Stimulated activated naive CD8-positive, alpha-beta T cell treated with anti-CD3 and anti-CD28 coated beads, Interleukin-15, amount 100 ng/mL, for 72 hours (primary cell): ENCODE measurements at regions not wholly inside any gene's neighbourhood (a gene's known extent, or its start where the extent isn't known, plus 50 kb on each side); places are given as distances from the start of the nearest gene placed in this dataset.

Experiments
- ATAC-seq: fragments of 150-1000 bp; cut with Tn5 transposase; 2 replicates; pipeline ENCODE4 v1.10.0; 2021; ENCODE audit warnings: mild to moderate bottlenecking, moderate library complexity
- DNase-seq, 2 donors: peaks; one replicate each; pipeline ENCODE4 v3.0.0; 2021 to 2022
- H3K27ac Mint-ChIP-seq, 2 donors: one replicate each; pipeline ENCODE4 v1.8.0; 2022; ENCODE audit warnings: mild to moderate bottlenecking in 2 of 2, mixed read lengths in 2 of 2, moderate library complexity in 2 of 2
- H3K27me3 Mint-ChIP-seq: one replicate; pipeline ENCODE4 v1.8.0; 2022; ENCODE audit warnings: mixed read lengths
- H3K4me1 Mint-ChIP-seq: one replicate; pipeline ENCODE4 v1.8.0; 2022; ENCODE audit warnings: mild to moderate bottlenecking, mixed read lengths
- H3K4me3 Mint-ChIP-seq, 2 donors: one replicate each; pipeline ENCODE4 v1.8.0; 2022; ENCODE audit warnings: mild to moderate bottlenecking in 2 of 2, mixed read lengths in 2 of 2, moderate library complexity in 1 of 2
- H3K9me3 Mint-ChIP-seq, 2 donors: one replicate each; pipeline ENCODE4 v1.8.0; 2022; ENCODE audit warnings: mixed read lengths in 2 of 2

DNA sequence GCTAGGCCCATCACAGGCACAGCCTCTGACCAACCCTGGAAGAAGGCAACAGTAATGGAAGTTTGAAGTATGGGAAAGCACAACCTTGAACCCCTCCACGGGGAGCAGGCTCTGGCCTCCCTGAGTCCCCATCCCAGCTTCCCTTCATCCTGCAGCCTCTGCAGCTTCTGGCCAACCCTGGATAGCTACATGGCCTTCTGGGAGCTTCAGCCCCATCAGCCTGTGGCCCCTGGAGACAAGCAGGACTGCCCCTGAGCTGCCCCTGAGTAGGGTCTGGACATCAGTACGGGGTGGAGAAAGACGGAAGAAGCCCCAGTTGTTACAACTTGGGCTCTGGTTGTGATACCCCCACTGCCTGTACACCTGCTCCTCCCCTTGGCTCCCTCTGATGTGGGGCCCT, 113.8 kb upstream of the CD82 start:
- ATAC-seq (no peak), DNase-seq (no peak)
- H3K9me3 Mint-ChIP-seq: no peaks in the 10 kb centered on the region
- no peaks in the 10 kb centered on the region for H3K27me3 Mint-ChIP-seq
- H3K27ac Mint-ChIP-seq: no peak overlapping the region
- H3K4me1 Mint-ChIP-seq: no peaks in the 10 kb centered on the region
- H3K4me3 Mint-ChIP-seq: no peak overlapping the region

- H3K4me1 Mint-ChIP-seq: no peaks in the 10 kb centered on the region
- H3K27ac Mint-ChIP-seq: no peak overlapping the region
- no peaks in the 10 kb centered on the region for H3K9me3 Mint-ChIP-seq
- peaks cover 4% of the 10 kb centered on the region for H3K27me3 Mint-ChIP-seq
- ATAC-seq (no peak), DNase-seq (no peak)
- H3K4me3 Mint-ChIP-seq: no peak overlapping the region
Observed at GRCh38 chr11:44452827-44453572, 112.5 kb upstream of the CD82 start.

DNA sequence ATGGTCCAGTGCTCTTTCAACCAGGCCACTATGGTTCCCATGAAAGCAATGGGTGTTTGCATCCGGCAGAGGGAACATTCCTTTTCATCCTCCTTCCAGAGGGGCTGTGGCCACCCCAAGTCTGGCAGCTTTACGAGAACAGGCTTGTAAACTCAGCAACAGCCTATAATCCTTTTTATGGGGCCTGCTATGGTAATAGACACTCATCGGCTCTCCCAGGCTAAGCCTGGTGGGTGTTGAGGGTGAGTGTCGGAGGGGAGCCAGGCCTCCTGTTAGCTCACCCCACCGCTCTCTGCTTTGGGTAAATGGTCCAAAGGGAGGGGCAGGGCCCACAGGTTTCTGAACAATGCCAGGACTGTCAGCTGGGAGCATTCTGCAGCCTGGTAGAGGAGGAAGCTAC, 111.6 kb upstream of the CD82 start:
- H3K9me3 Mint-ChIP-seq: no peaks in the 10 kb centered on the region
- ATAC-seq: no peak

GRCh38 chr11:44454666-44455065, 110.8 kb upstream of the CD82 start:
- peaks cover 15% of the 10 kb centered on the region for H3K27me3 Mint-ChIP-seq
- DNase-seq: no peak
- H3K4me1 Mint-ChIP-seq: no peaks in the 10 kb centered on the region
- H3K27ac Mint-ChIP-seq: no peak overlapping the region
- H3K9me3 Mint-ChIP-seq: no peaks in the 10 kb centered on the region
- ATAC-seq: peak; percentile 9
- no peak overlapping the region for H3K4me3 Mint-ChIP-seq

More for the DNA sequence above, 111.6 kb upstream of the CD82 start:
- no peak overlapping the region for H3K4me3 Mint-ChIP-seq
- H3K4me1 Mint-ChIP-seq: no peaks in the 10 kb centered on the region
- H3K27ac Mint-ChIP-seq: no peak overlapping the region
- no peak for DNase-seq
- peaks cover 12% of the 10 kb centered on the region for H3K27me3 Mint-ChIP-seq

DNA sequence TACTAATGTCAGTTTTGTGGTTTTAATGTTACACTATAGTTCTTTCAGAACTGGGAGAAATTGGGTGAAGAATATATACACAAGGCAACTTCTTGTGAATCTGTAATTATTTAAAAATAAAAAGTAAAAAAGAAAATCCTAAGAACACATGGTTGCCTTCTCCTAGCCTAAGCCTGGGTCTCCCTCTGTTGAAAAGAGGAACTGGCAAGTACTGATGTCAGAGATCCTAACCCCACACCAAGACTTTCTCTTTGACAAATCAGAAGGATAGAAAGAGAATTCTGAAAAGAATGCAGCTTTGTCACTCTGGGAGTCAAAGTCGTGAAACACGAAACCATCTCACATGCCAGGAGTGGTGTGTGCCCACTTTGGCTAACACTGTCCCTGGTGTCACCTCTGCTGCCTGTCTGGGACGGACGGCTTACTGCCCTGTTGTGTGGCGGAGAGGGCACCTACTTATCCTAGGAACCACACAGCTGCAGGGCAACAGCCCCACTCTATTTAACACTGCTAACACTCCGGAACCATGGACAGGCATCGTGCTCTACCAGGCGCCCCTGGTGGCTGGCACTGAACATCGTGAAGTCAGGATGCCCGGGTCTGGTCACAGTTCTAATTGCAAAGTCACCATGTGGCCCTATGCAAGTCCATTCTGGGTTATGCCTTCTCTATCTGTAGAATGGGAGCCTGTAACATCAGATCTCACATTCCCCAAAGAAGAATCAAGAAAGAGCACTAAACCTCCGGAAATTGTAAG, 108.7 kb upstream of the CD82 start:
- no peak for ATAC-seq
- Mint-ChIP-seq H3K27me3 (peaks cover 22% of the 10 kb centered on the region), H3K4me1 (no peaks in the 10 kb centered on the region), H3K27ac (no peak overlapping the region), H3K4me3 (no peak overlapping the region), H3K9me3 (peaks cover 0 to 12% of the 10 kb centered on the region in 2 donors)
- DNase-seq: no peak

DNA sequence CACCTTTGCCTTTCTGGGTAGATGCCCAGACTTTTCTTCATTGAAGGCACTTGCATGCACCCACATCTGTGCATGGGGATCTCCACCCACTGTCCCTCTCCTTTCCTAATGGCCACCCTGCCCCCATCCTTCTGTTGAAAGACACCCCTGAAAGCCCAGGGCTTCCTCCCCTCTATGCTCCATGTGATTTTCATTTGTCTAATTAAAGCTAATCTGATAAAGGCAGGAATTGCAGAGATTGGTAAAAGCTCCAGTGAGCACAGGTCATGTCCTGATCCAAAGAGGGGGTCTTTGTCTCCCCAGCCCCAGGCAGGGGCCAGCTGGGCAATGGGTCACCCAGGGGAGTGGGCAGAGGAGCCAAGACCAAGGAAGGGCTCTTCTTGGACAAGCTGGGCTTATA, 107.6 kb upstream of the CD82 start:
- Mint-ChIP-seq H3K9me3 (peaks cover 0 to 12% of the 10 kb centered on the region in 2 donors), H3K27me3 (peaks cover 22% of the 10 kb centered on the region), H3K27ac (peak overlapping the region in 1 of 2 donors; percentile 52), H3K4me3 (no peak overlapping the region), H3K4me1 (no peaks in the 10 kb centered on the region)
- no peak for ATAC-seq
- no peak for DNase-seq

- H3K27me3 Mint-ChIP-seq: peaks cover 36% of the 10 kb centered on the region
- DNase-seq: no peak
- H3K4me1 Mint-ChIP-seq: no peaks in the 10 kb centered on the region
- no peak overlapping the region for H3K27ac Mint-ChIP-seq
- peaks cover 8 to 38% of the 10 kb centered on the region in 2 donors for H3K9me3 Mint-ChIP-seq
- H3K4me3 Mint-ChIP-seq: no peak overlapping the region
- no peak for ATAC-seq
Observed at GRCh38 chr11:44463751-44464150, 101.7 kb upstream of the CD82 start.

- Mint-ChIP-seq H3K27ac (no peak overlapping the region), H3K4me1 (no peaks in the 10 kb centered on the region), H3K9me3 (peaks cover 8 to 38% of the 10 kb centered on the region in 2 donors), H3K27me3 (peaks cover 38% of the 10 kb centered on the region), H3K4me3 (no peak overlapping the region)
- DNase-seq (no peak), ATAC-seq (no peak)
Observed at GRCh38 chr11:44464741-44465140, 100.7 kb upstream of the CD82 start.

GRCh38 chr11:44466531-44467205, 98.8 kb upstream of the CD82 start:
- Mint-ChIP-seq H3K27ac (no peak overlapping the region), H3K9me3 (peaks cover 8 to 26% of the 10 kb centered on the region in 2 donors), H3K4me1 (no peaks in the 10 kb centered on the region), H3K4me3 (no peak overlapping the region), H3K27me3 (peaks cover 41% of the 10 kb centered on the region)
- ATAC-seq (no peak), DNase-seq (no peak)

- no peak overlapping the region for H3K27ac Mint-ChIP-seq
- DNase-seq (no peak), ATAC-seq (no peak)
- H3K4me3 Mint-ChIP-seq: no peak overlapping the region
- peaks cover 41% of the 10 kb centered on the region for H3K27me3 Mint-ChIP-seq
- no peaks in the 10 kb centered on the region for H3K4me1 Mint-ChIP-seq
- H3K9me3 Mint-ChIP-seq: peaks cover 8 to 26% of the 10 kb centered on the region in 2 donors
Observed at GRCh38 chr11:44467413-44467812, 98.0 kb upstream of the CD82 start.

- peak overlapping the region in 1 of 2 donors; percentile 81 for H3K27ac Mint-ChIP-seq
- H3K27me3 Mint-ChIP-seq: peaks cover 41% of the 10 kb centered on the region
- peaks cover 8 to 26% of the 10 kb centered on the region in 2 donors for H3K9me3 Mint-ChIP-seq
- DNase-seq: no peak
- no peaks in the 10 kb centered on the region for H3K4me1 Mint-ChIP-seq
- no peak for ATAC-seq
- H3K4me3 Mint-ChIP-seq: no peak overlapping the region
Observed at GRCh38 chr11:44467931-44468330, 97.5 kb upstream of the CD82 start.

DNA sequence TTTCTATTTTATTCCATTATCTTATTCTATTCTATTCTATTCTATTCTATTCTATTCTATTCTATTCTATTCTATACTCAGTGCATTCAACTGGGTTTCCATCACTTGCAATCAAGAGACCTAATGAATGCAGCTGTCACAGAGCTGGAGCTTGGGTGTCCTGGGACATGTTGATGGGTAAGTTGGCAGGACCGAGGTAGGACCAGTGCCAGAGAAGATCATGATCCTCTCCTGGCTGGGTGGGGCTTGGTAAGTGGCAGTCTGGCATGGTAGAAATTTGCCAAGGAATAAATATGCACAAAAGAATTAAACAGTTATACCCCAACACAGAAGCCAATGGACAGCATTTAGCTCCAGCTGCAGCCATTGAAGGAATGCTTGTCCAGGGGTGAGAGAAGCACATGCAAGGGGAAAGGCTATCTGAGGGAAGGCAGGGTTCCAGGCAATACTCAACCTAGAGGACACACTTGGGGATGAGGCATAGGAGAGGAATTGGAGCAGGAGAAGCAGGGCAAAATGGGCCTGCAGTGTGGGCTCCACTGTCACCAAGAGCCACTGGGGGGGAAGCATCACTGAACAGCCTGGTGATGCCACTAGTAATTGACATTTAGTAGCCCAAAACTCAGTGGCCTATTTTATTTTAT, 97.0 kb upstream of the CD82 start:
- no peak for DNase-seq
- H3K4me1 Mint-ChIP-seq: no peaks in the 10 kb centered on the region
- H3K4me3 Mint-ChIP-seq: no peak overlapping the region
- H3K9me3 Mint-ChIP-seq: peaks cover 8 to 26% of the 10 kb centered on the region in 2 donors
- ATAC-seq: no peak
- peaks cover 41% of the 10 kb centered on the region for H3K27me3 Mint-ChIP-seq
- no peak overlapping the region for H3K27ac Mint-ChIP-seq

DNA sequence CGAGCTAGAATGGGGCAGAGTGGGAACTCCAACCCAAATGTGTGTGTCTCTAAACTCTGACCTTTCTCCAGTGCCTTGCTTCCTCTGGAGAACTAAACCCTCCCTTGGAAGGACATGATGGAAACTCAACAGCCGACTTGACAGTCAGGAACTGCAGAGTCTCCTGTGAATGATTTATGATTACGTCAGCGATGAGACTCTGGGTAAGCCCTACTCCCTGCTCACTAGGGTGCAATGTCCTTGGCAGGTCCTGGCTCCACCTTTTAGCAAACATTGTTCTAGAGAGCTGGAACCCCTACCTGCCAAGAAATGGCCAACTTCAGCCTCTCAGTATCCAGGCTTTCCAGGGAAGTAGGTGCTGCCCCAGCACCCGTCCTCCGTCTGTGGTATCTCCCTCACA, 96.1 kb upstream of the CD82 start:
- Mint-ChIP-seq H3K27ac (no peak overlapping the region), H3K9me3 (peaks cover 7 to 23% of the 10 kb centered on the region in 2 donors), H3K4me3 (no peak overlapping the region), H3K4me1 (no peaks in the 10 kb centered on the region), H3K27me3 (peaks cover 37% of the 10 kb centered on the region)
- no peak for DNase-seq
- ATAC-seq: no peak

GRCh38 chr11:44470854-44471253, 94.6 kb upstream of the CD82 start:
- Mint-ChIP-seq H3K4me1 (no peaks in the 10 kb centered on the region), H3K27me3 (peaks cover 51% of the 10 kb centered on the region), H3K9me3 (peaks cover under 1 to 10% of the 10 kb centered on the region in 2 donors), H3K4me3 (no peak overlapping the region), H3K27ac (no peak overlapping the region)
- ATAC-seq: no peak
- DNase-seq: no peak

- ATAC-seq (no peak), DNase-seq (no peak)
- Mint-ChIP-seq H3K4me1 (no peaks in the 10 kb centered on the region), H3K27me3 (peaks cover 54% of the 10 kb centered on the region), H3K4me3 (no peak overlapping the region), H3K9me3 (peaks cover 0 to 2% of the 10 kb centered on the region in 2 donors), H3K27ac (no peak overlapping the region)
Observed at GRCh38 chr11:44471603-44472002, 93.9 kb upstream of the CD82 start.
